Adrenal gland (tissue), 5 donors: ENCODE measurements at regions not wholly inside any gene's neighbourhood (a gene's known extent, or its start where the extent isn't known, plus 50 kb on each side); places are given as distances from the start of the nearest gene placed in this dataset.

ENCODE experiments used
- POLR2A ChIP-seq, 2 donors: fragments of 450-650 bp; IDR thresholded peaks; one replicate each; pipeline ENCODE4 v1.6.1; 2017; ENCODE audit warnings: antibody characterized with exemption in 2 of 2, mild to moderate bottlenecking in 2 of 2, moderate library complexity in 1 of 2
- TF ChIP-seq, protein P1 (sequence below), 6 experiments: fragments of 450-650 bp in 4 of 6; fragments of 200-600 bp in 2 of 6; sonication (generic) in 1 of 6; IDR thresholded peaks; 1 replicate in 5 of 6; 2 replicates in 1 of 6; pipeline versions ENCODE4 v1.5.1 to v1.8.0; 2016 to 2021; ENCODE audit warnings: antibody characterized with exemption in 6 of 6, mild to moderate bottlenecking in 2 of 6, moderate library complexity in 1 of 6
- donor health status: DM: no; HTN: no; CAD: no.

DNA sequence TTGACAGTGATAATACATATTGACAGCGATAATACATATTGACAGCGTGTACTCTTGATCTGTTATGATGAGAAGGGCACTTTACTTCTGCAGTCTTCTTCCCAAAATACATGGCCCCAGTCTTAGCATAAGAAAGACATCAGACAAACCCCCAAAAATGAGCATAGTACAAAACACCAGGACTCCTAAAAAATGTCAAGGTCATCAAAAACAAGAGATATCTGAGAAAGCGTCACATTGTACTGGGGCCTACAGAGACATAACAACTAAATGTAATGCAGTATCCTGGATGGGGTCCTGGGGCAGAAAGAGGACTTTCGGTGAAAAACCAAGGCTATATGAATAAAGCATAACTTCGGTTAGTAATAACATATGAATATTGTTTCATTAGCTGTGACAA lies 731.5 kb upstream of the SGCG start:
- no peak for TF ChIP-seq POLR2A (IDR thresholded peaks at IDR 0.05)
- TF ChIP-seq, protein P1, sequence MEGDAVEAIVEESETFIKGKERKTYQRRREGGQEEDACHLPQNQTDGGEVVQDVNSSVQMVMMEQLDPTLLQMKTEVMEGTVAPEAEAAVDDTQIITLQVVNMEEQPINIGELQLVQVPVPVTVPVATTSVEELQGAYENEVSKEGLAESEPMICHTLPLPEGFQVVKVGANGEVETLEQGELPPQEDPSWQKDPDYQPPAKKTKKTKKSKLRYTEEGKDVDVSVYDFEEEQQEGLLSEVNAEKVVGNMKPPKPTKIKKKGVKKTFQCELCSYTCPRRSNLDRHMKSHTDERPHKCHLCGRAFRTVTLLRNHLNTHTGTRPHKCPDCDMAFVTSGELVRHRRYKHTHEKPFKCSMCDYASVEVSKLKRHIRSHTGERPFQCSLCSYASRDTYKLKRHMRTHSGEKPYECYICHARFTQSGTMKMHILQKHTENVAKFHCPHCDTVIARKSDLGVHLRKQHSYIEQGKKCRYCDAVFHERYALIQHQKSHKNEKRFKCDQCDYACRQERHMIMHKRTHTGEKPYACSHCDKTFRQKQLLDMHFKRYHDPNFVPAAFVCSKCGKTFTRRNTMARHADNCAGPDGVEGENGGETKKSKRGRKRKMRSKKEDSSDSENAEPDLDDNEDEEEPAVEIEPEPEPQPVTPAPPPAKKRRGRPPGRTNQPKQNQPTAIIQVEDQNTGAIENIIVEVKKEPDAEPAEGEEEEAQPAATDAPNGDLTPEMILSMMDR (IDR thresholded peaks at IDR 0.05), result no peak
